ENCODE measurements at regions not wholly inside any gene's neighbourhood (a gene's known extent, or its start where the extent isn't known, plus 50 kb on each side); places are given as distances from the start of the nearest gene placed in this dataset.

DNA sequence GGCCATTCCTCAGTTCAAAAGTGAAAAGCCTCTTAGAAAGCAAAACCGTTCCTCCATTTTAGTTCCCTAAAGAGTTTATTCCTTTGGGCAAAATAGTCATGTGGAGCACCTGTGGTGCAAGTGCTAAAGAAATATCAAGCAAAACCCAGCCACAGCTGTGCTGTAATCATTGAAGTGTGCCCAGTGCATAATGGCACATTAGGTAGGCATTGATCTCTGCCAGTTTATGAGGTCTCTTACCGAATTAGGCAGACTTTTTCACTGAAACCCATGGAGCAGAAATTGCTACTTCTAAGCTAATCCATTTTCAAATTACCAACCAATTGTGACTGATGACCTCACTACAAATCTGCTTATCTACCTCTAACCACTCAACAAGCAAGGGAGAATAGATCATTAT, 97.2 kb upstream of the SEMA3A start:
- no peaks in the 10 kb centered on the region for H3K27me3 ChIP-seq
- H3K36me3 ChIP-seq: no peaks in the 10 kb centered on the region
- H3K4me3 ChIP-seq: no peak overlapping the region
- H3K4me1 ChIP-seq (ENCODE audit: low read depth): peaks cover 4% of the 10 kb centered on the region
- H3K9me3 ChIP-seq (ENCODE audit: low read depth): no peaks in the 10 kb centered on the region
- TF ChIP-seq, protein P1, sequence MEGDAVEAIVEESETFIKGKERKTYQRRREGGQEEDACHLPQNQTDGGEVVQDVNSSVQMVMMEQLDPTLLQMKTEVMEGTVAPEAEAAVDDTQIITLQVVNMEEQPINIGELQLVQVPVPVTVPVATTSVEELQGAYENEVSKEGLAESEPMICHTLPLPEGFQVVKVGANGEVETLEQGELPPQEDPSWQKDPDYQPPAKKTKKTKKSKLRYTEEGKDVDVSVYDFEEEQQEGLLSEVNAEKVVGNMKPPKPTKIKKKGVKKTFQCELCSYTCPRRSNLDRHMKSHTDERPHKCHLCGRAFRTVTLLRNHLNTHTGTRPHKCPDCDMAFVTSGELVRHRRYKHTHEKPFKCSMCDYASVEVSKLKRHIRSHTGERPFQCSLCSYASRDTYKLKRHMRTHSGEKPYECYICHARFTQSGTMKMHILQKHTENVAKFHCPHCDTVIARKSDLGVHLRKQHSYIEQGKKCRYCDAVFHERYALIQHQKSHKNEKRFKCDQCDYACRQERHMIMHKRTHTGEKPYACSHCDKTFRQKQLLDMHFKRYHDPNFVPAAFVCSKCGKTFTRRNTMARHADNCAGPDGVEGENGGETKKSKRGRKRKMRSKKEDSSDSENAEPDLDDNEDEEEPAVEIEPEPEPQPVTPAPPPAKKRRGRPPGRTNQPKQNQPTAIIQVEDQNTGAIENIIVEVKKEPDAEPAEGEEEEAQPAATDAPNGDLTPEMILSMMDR (IDR thresholded peaks at IDR 0.05; ENCODE audit: low read depth, low read length): no peak
- H3K27ac ChIP-seq: no peak overlapping the region
- no peak for DNase-seq (ENCODE audit: low read depth in 1 of 2, low spot score in 1 of 2)

GRCh38 chr7:84283798-84284197, 89.2 kb upstream of the SEMA3A start:
- no peaks in the 10 kb centered on the region for H3K9me3 ChIP-seq (ENCODE audit: low read depth)
- TF ChIP-seq, protein P1 (IDR thresholded peaks at IDR 0.05; ENCODE audit: low read depth, low read length): no peak
- H3K27me3 ChIP-seq: no peaks in the 10 kb centered on the region
- no peaks in the 10 kb centered on the region for H3K36me3 ChIP-seq
- no peak overlapping the region for H3K4me3 ChIP-seq
- no peaks in the 10 kb centered on the region for H3K4me1 ChIP-seq (ENCODE audit: low read depth)
- DNase-seq (ENCODE audit: low read depth in 1 of 2, low spot score in 1 of 2): no peak
- no peak overlapping the region for H3K27ac ChIP-seq

DNA sequence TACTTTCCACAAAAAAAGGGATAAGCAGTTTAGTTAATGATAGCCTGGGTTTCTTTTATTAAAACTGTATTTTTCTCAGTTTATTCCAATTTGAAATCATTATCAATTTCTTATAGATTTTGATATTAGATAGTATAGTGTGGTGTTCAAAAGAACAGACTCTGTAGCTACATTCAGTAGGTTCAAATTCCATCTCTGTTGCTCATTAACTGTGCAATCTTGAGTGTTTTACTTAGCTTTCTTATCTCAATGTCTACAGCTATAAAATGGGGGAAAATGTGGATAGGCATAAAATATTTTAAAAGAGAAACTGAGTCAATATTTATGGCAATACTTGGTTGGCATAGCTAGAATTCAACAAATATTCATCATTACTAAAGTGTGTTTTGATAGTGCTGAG, 86.9 kb upstream of the SEMA3A start:
- TF ChIP-seq, protein P1 (IDR thresholded peaks at IDR 0.05; ENCODE audit: low read depth, low read length): no peak
- no peak for DNase-seq (ENCODE audit: low read depth in 1 of 2, low spot score in 1 of 2)

GRCh38 chr7:84277628-84278224, 83.1 kb upstream of the SEMA3A start:
- Histone ChIP-seq H3K9me3 (ENCODE audit: low read depth) (no peaks in the 10 kb centered on the region), H3K27me3 (no peaks in the 10 kb centered on the region), H3K27ac (no peak overlapping the region), H3K4me3 (no peak overlapping the region), H3K4me1 (ENCODE audit: low read depth) (no peaks in the 10 kb centered on the region), H3K36me3 (no peaks in the 10 kb centered on the region)
- no peak for DNase-seq (ENCODE audit: low read depth in 1 of 2, low spot score in 1 of 2)
- TF ChIP-seq, protein P1 (IDR thresholded peaks at IDR 0.05; ENCODE audit: low read depth, low read length): no peak

More for the DNA sequence above, 86.9 kb upstream of the SEMA3A start:
- Histone ChIP-seq H3K27ac (no peak overlapping the region), H3K4me3 (no peak overlapping the region), H3K9me3 (ENCODE audit: low read depth) (no peaks in the 10 kb centered on the region), H3K4me1 (ENCODE audit: low read depth) (no peaks in the 10 kb centered on the region), H3K27me3 (no peaks in the 10 kb centered on the region), H3K36me3 (no peaks in the 10 kb centered on the region)

DNA sequence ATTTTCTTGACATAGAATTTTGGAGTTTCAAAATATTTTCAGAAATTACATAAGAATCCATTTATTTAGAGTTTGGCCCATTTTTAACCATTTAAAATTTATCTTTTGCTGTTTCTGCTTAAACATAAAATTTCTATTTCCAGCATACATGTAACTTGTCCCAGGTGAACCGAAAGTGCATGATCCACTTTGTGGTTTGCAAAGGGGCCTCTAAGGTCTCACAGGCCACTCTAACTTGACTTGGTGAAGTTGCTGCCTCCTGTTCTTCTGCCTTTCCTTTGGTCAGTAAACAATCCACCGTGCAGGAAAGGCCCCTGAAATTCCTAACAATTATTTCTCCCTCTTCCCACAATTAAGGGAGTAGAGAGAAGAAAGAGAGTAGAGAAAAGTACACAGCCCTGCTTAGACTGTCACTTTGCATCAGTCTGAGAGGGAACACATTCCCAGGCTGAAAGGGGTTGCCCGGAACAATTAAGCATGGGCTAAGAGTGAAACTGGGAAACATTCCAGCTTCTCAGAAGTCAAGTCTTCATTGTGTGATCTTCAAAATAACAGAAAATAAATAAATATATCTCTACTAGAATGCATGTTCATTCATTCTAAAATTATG, 79.5 kb upstream of the SEMA3A start:
- DNase-seq (ENCODE audit: low read depth in 1 of 2, low spot score in 1 of 2): peak; percentile 32
- H3K36me3 ChIP-seq: no peaks in the 10 kb centered on the region
- H3K27me3 ChIP-seq: no peaks in the 10 kb centered on the region
- H3K27ac ChIP-seq: peak overlapping the region; percentile 34
- H3K4me3 ChIP-seq: no peak overlapping the region
- no peaks in the 10 kb centered on the region for H3K4me1 ChIP-seq (ENCODE audit: low read depth)
- TF ChIP-seq, protein P1 (IDR thresholded peaks at IDR 0.05; ENCODE audit: low read depth, low read length): no peak
- no peaks in the 10 kb centered on the region for H3K9me3 ChIP-seq (ENCODE audit: low read depth)
